SK-N-SH treated with all-trans-retinoic acid at 6 μM for 48 hours (cell line): ENCODE measurements at regions not wholly inside any gene's neighbourhood (a gene's known extent, or its start where the extent isn't known, plus 50 kb on each side); places are given as distances from the start of the nearest gene placed in this dataset.

Experiments used
- ATAC-seq: fragments of 200-7000 bp; cut with Tn5 transposase; 3 replicates; pipeline ENCODE4 v1.9.1; 2020; ENCODE audit warnings: mild to moderate bottlenecking, moderate library complexity
- ARNTL ChIP-seq: fragments of 450-650 bp; formaldehyde crosslinking; IDR thresholded peaks from 2 replicates; pipeline ENCODE4 v1.5.0; 2020; ENCODE audit warnings: low read depth, mild to moderate bottlenecking, moderate library complexity, borderline replicate concordance
- BACH2 ChIP-seq: fragments of 250-450 bp; sonication (Bioruptor Pico); IDR thresholded peaks from 2 replicates; pipeline ENCODE4 v1.9.0; 2021; ENCODE audit warnings: mild to moderate bottlenecking, borderline replicate concordance
- CREB5 ChIP-seq: fragments of 250-450 bp; sonication (Bioruptor Pico); IDR thresholded peaks from 2 replicates; pipeline ENCODE4 v1.5.1; 2020; ENCODE audit warnings: low read depth, mild to moderate bottlenecking, moderate library complexity
- CSDC2 ChIP-seq: fragments of 250-450 bp; sonication (Bioruptor Pico); IDR thresholded peaks from 2 replicates; pipeline ENCODE4 v1.5.0; 2020; ENCODE audit warnings: mild to moderate bottlenecking, moderate library complexity
- CSRNP3 ChIP-seq: fragments of 250-450 bp; sonication (Bioruptor Pico); IDR thresholded peaks from 2 replicates; pipeline ENCODE4 v1.5.1; 2021; ENCODE audit warnings: mild to moderate bottlenecking, moderate library complexity
- ESRRG ChIP-seq: fragments of 250-450 bp; sonication (Bioruptor Pico); IDR thresholded peaks from 2 replicates; pipeline ENCODE4 v1.6.1; 2021; ENCODE audit warnings: mild to moderate bottlenecking
- GLIS3 ChIP-seq: fragments of 250-450 bp; sonication (Bioruptor Pico); IDR thresholded peaks from 2 replicates; pipeline ENCODE4 v1.5.0; 2020; ENCODE audit warnings: mild to moderate bottlenecking, moderate library complexity
- ISL1 ChIP-seq: fragments of 250-450 bp; sonication (Bioruptor Pico); IDR thresholded peaks from 2 replicates; pipeline ENCODE4 v2.1.2; 2022; ENCODE audit warnings: mild to moderate bottlenecking, moderate library complexity
- OSR1 ChIP-seq: fragments of 250-450 bp; sonication (Bioruptor Pico); IDR thresholded peaks from 2 replicates; pipeline ENCODE4 v1.8.0; 2022; ENCODE audit warnings: moderate library complexity, mild to moderate bottlenecking, inconsistent platforms
- PATZ1 ChIP-seq: fragments of 250-450 bp; sonication (Bioruptor Pico); IDR thresholded peaks from 2 replicates; pipeline ENCODE4 v1.8.0; 2020; ENCODE audit warnings: mild to moderate bottlenecking, moderate library complexity, borderline replicate concordance
- POU6F1 ChIP-seq: fragments of 250-450 bp; sonication (Bioruptor Pico); IDR thresholded peaks from 2 replicates; pipeline ENCODE4 v1.8.0; 2021; ENCODE audit warnings: low read depth, mild to moderate bottlenecking, moderate library complexity, borderline replicate concordance
- PPARA ChIP-seq: fragments of 250-450 bp; sonication (Bioruptor Pico); IDR thresholded peaks from 2 replicates; pipeline ENCODE4 v1.5.0; 2020; ENCODE audit warnings: mild to moderate bottlenecking, borderline replicate concordance
- RARB ChIP-seq: fragments of 250-450 bp; sonication (Bioruptor Pico); IDR thresholded peaks from 2 replicates; pipeline ENCODE4 v1.8.0; 2021; ENCODE audit warnings: mild to moderate bottlenecking, moderate library complexity
- SNAI2 ChIP-seq: fragments of 250-450 bp; sonication (Bioruptor Pico); IDR thresholded peaks from 2 replicates; pipeline ENCODE4 v1.5.0; 2020; ENCODE audit warnings: mild to moderate bottlenecking, moderate library complexity
- TSHZ2 ChIP-seq: fragments of 250-450 bp; sonication (Bioruptor Pico); IDR thresholded peaks from 2 replicates; pipeline ENCODE4 v1.5.0; 2020; ENCODE audit warnings: mild to moderate bottlenecking, moderate library complexity
- ZC3H10 ChIP-seq: fragments of 250-450 bp; sonication (Bioruptor Pico); IDR thresholded peaks from 2 replicates; pipeline ENCODE4 v1.5.1; 2021; ENCODE audit warnings: mild to moderate bottlenecking, moderate library complexity
- ZFP3 ChIP-seq: fragments of 250-450 bp; sonication (Bioruptor Pico); IDR thresholded peaks from 2 replicates; pipeline ENCODE4 v1.5.0; 2020; ENCODE audit warnings: mild to moderate bottlenecking, moderate library complexity
- ZFP30 ChIP-seq: fragments of 450-650 bp; formaldehyde crosslinking; IDR thresholded peaks from 2 replicates; pipeline ENCODE4 v1.5.0; 2022; ENCODE audit warnings: mild to moderate bottlenecking, moderate library complexity
- ZNF565 ChIP-seq: fragments of 450-650 bp; formaldehyde crosslinking; conservative IDR thresholded peaks from 2 replicates; pipeline ENCODE4 v1.5.0; 2020; ENCODE audit warnings: low read depth, mild to moderate bottlenecking, moderate library complexity
- ZNF70 ChIP-seq: fragments of 450-650 bp; formaldehyde crosslinking; IDR thresholded peaks from 2 replicates; pipeline ENCODE4 v1.5.0; 2020; ENCODE audit warnings: mild to moderate bottlenecking, moderate library complexity

- ATAC-seq, result no peak
- no peak for TF ChIP-seq ZC3H10 (CRISPR knock-in tag)
- TF ChIP-seq ESRRG (CRISPR knock-in tag), result no peak
- no peak for TF ChIP-seq ZFP3 (CRISPR knock-in tag)
- no peak for TF ChIP-seq CSRNP3 (CRISPR knock-in tag)
- TF ChIP-seq ZNF565 (CRISPR knock-in tag), result no peak
- no peak for TF ChIP-seq RARB (CRISPR knock-in tag)
- TF ChIP-seq ZFP30, result no peak
- TF ChIP-seq ISL1 (CRISPR knock-in tag), result no peak
- no peak for TF ChIP-seq BACH2 (CRISPR knock-in tag)
- TF ChIP-seq POU6F1, result no peak
- TF ChIP-seq GLIS3, result no peak
- TF ChIP-seq, all 23 proteins: peak for 0
These were observed 1666.8 kb downstream of the SUCLG1 start for GRCh38 chr2:82792316-82792715.

GRCh38 chr2:82790206-82791021 lies 1668.7 kb downstream of the SUCLG1 start:
- no peak for ATAC-seq
- TF ChIP-seq CREB5 (CRISPR knock-in tag), result no peak
- TF ChIP-seq TSHZ2 (CRISPR knock-in tag), result no peak
- TF ChIP-seq PATZ1 (CRISPR knock-in tag), result no peak
- no peak for TF ChIP-seq ARNTL
- no peak for TF ChIP-seq ZFP3 (CRISPR knock-in tag)
- TF ChIP-seq CSDC2 (CRISPR knock-in tag), result no peak
- no peak for TF ChIP-seq GLIS3
- TF ChIP-seq OSR1, result no peak
- no peak for TF ChIP-seq RARB (CRISPR knock-in tag)
- no peak for TF ChIP-seq ZNF70 (CRISPR knock-in tag)
- no peak for TF ChIP-seq POU6F1
- no peak for TF ChIP-seq ZFP30
- no peak for TF ChIP-seq ZC3H10 (CRISPR knock-in tag)
- TF ChIP-seq ESRRG (CRISPR knock-in tag), result no peak
- TF ChIP-seq PPARA, result no peak
- no peak for TF ChIP-seq SNAI2 (CRISPR knock-in tag)
- TF ChIP-seq, all 23 proteins: peak for 0
